Activated CD8-positive, alpha-beta T cell treated with anti-CD3 and anti-CD28 coated beads, Interleukin-2, amount 10 ng/mL, durations not matched to agents 7 days and 5 days (primary cell): ENCODE measurements at regions not wholly inside any gene's neighbourhood (a gene's known extent, or its start where the extent isn't known, plus 50 kb on each side); places are given as distances from the start of the nearest gene placed in this dataset.
A peak's percentile ranks its signal among the peaks of the same experiment; 100 is the strongest.

Experiments
- ATAC-seq: fragments of 150-1000 bp; cut with Tn5 transposase; one replicate; pipeline ENCODE4 v1.10.0; 2021; ENCODE audit warnings: moderate library complexity
- CTCF ChIA-PET: fragments of 350-600 bp; sonication (Branson Sonifier 250); formaldehyde crosslinking; loops from one replicate; lab custom pipeline; 2021; ENCODE audit warnings: antibody characterized with exemption; lab: Charles Lee
- POLR2A ChIA-PET: fragments of 350-600 bp; sonication (Branson Sonifier 250); formaldehyde crosslinking; loops from one replicate; lab custom pipeline; 2021; ENCODE audit warnings: antibody characterized with exemption; lab: Charles Lee
- DNase-seq: peaks from one replicate; pipeline ENCODE4 v3.0.0-alpha.2; 2020
- H3K27ac Mint-ChIP-seq: one replicate; pipeline ENCODE4 v1.8.0; 2021; ENCODE audit warnings: mild to moderate bottlenecking, mixed read lengths
- H3K27me3 Mint-ChIP-seq: one replicate; pipeline ENCODE4 v1.8.0; 2021; ENCODE audit warnings: low read depth, mixed read lengths
- H3K36me3 Mint-ChIP-seq: one replicate; pipeline ENCODE4 v1.8.0; 2021; ENCODE audit warnings: low read depth, mixed read lengths
- H3K4me1 Mint-ChIP-seq: one replicate; pipeline ENCODE4 v1.8.0; 2021; ENCODE audit warnings: low read depth, mixed read lengths
- H3K4me3 Mint-ChIP-seq: one replicate; pipeline ENCODE4 v1.8.0; 2021; ENCODE audit warnings: mild to moderate bottlenecking, mixed read lengths
- H3K9me3 Mint-ChIP-seq: one replicate; pipeline ENCODE4 v1.8.0; 2022; ENCODE audit warnings: mixed read lengths; ENCODE audit not compliant: insufficient read depth

DNA sequence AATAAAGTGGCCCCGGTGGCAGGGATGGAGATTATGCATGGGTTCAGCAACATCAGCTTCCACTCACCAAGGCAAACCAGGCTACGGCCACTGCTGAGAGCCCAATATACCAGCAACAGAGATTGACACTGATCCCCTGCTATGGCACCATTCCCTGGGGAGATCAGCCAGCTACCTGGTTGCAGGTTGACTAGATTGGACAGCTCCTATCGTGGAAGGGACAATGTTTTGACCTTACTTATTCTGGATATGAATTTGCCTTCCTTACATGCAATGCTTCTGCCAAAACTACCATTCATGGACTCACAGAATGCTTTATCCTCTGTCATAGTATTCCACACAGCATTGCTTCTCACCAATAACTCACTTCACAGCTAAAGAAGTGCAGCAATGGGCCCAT, 174.8 kb upstream of the TNFAIP3 start:
- Mint-ChIP-seq H3K36me3 (no peaks in the 10 kb centered on the region), H3K27me3 (peaks cover 5% of the 10 kb centered on the region), H3K9me3 (no peaks in the 10 kb centered on the region), H3K4me3 (no peak overlapping the region), H3K27ac (no peak overlapping the region), H3K4me1 (peaks cover 9% of the 10 kb centered on the region)
- no peak for ATAC-seq
- ChIA-PET POLR2A (no interaction called here), CTCF (no interaction called here)
- DNase-seq = no peak

DNA sequence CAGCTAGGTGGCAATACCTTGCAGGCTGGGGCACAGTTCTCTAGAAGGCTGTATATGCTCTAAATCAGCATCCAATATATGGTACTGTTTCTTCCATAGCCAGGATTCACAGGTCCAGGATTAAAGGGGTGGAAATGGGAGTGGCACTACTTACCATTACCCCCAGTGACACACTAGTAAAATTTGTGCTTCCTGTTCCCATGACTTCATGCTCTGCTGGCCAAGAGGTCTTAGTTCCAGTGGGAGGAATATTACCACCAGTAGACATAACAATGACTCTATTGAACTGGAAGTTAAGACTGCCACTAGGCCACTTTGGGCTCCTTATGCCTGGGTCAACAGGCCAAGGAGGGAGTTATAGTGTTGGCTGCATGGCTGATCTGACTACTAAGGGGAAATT, 174.3 kb upstream of the TNFAIP3 start:
- Mint-ChIP-seq H3K27ac (no peak overlapping the region), H3K4me1 (peaks cover 12% of the 10 kb centered on the region), H3K9me3 (no peaks in the 10 kb centered on the region), H3K27me3 (peaks cover 5% of the 10 kb centered on the region), H3K4me3 (no peak overlapping the region), H3K36me3 (no peaks in the 10 kb centered on the region)
- DNase-seq (no peak), ATAC-seq (no peak)
- ChIA-PET POLR2A (no interaction called here), CTCF (no interaction called here)

DNA sequence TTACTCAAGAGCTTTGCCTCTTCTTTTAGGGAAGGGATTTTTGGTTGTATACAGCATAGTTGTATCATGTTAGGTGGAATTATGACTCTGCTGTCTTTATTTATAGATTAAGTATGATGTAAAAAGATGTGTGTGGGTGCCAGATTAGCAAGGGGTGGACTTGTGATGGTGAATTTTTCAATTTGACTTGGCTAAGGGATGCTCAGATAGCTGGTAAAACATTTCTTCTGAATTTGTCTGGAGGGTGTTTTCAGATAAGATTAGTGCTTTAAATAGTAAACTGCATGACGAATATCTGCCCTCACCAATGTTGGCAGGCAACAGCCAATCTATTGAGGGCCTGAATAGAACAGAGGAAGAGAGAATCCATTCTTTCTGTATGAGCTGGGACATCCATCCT, 173.3 kb upstream of the TNFAIP3 start:
- no peak overlapping the region for H3K4me3 Mint-ChIP-seq
- ATAC-seq = no peak
- CTCF ChIA-PET = interaction anchor here (1.2 to 1.6 kb wide), 3 partner anchors 11 to 311 kb away, joined by 4 to 5 read pairs (median 4); no protein-coding TSS in a partner anchor
- H3K36me3 Mint-ChIP-seq = no peaks in the 10 kb centered on the region
- no peak overlapping the region for H3K27ac Mint-ChIP-seq
- peaks cover 20% of the 10 kb centered on the region for H3K4me1 Mint-ChIP-seq
- DNase-seq = no peak
- H3K27me3 Mint-ChIP-seq = peaks cover 5% of the 10 kb centered on the region
- H3K9me3 Mint-ChIP-seq = no peaks in the 10 kb centered on the region
- POLR2A ChIA-PET = interaction anchor here (0.5 kb wide), 1 partner anchor 19 kb away, joined by 3 read pairs; no protein-coding TSS in a partner anchor

DNA sequence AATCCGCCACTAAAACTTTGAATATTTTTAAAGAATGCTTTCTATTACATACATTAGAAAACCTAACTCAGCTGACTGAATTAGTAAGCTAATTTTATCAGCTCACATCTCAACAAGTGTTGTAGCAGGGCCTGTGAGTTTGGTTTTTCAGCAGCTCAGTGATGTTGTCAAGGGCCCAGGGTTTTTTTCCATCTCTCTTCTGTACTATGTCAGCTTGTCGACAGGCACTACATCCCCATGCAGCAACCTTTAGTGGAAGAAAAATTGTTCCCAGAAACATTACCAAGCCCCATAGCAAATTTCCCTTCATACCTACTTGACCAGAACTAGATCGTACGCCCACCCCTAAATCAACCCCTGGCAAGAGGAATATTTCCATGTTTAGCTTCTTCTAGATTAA, 170.3 kb upstream of the TNFAIP3 start:
- H3K27me3 Mint-ChIP-seq = peaks cover 5% of the 10 kb centered on the region
- ATAC-seq (no peak), DNase-seq (no peak)
- H3K4me3 Mint-ChIP-seq = no peak overlapping the region
- ChIA-PET CTCF (interaction anchor here (1.0 to 6.6 kb wide), 21 partner anchors 8 to 449 kb away, joined by 3 to 88 read pairs (median 5); partner anchors contain the start of gene TNFAIP3), POLR2A (interaction anchor here (0.8 to 1.2 kb wide), 3 partner anchors 16 to 174 kb away, joined by 3 to 5 read pairs (median 5); partner anchors contain the start of gene TNFAIP3)
- peaks cover 38% of the 10 kb centered on the region for H3K4me1 Mint-ChIP-seq
- no peaks in the 10 kb centered on the region for H3K36me3 Mint-ChIP-seq
- H3K9me3 Mint-ChIP-seq = no peaks in the 10 kb centered on the region
- H3K27ac Mint-ChIP-seq = no peak overlapping the region

DNA sequence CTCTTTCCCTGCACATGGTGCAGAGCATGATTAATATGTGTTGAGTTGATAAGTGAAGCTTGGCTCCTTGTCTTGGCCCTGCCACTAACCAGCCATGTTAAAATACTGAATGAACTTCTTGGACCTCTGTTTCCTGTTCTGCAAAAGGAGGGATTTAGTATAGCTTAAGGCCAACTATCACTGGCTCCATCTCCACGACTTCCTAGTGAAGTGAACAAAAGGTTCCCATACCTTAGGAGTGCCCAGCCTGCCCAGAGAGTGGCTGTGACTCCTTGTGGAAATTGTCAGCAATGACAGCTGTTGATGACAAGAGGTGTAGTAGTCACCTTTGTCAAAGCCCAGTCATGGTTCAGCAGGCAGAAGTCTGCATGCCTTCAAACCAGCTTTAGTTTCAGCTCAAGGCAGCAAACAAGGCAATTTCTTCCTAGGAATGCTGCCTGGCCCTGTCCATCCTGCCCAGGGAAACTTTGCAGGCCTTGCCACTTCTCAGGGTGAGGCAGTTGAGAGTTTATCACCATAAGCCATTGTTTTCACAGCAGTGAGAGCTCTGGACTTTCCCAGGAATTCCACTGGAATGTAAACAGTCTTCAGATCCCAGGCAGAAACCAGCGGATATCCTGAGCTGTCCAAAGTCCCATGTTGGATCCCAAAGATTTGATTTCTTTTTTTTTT, 169.7 kb upstream of the TNFAIP3 start:
- ATAC-seq (peak; percentile 17), DNase-seq (no peak)
- Mint-ChIP-seq H3K27me3 (peaks cover 5% of the 10 kb centered on the region), H3K9me3 (no peaks in the 10 kb centered on the region), H3K4me3 (no peak overlapping the region), H3K27ac (no peak overlapping the region), H3K36me3 (no peaks in the 10 kb centered on the region), H3K4me1 (peaks cover 38% of the 10 kb centered on the region)
- ChIA-PET POLR2A (interaction anchor here (0.8 to 1.2 kb wide), 3 partner anchors 16 to 173 kb away, joined by 3 to 5 read pairs (median 5); partner anchors contain the start of gene TNFAIP3), CTCF (interaction anchor here (0.8 to 6.6 kb wide), 22 partner anchors 7 to 449 kb away, joined by 3 to 88 read pairs (median 6); partner anchors contain the start of gene TNFAIP3)

DNA sequence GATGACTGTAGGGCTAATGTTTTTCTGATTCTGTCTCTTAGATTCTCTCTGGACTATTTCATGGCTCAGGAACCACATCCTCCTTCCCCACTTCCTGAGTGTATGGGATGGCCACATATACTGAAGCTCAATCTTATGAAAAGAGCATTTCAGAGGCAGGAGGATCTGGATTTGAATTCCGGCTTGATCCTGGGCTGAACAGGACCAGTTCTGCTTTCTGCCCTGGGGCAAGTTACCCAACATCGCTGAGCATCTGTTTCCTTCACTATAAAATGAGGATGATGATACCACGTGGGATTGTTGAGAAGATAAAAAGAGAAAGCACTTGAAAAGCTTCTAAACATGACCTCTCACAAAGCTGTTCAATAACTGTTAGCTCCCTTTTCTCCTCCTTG, 168.4 kb upstream of the TNFAIP3 start:
- ATAC-seq = peak; percentile 50
- Mint-ChIP-seq H3K9me3 (no peaks in the 10 kb centered on the region), H3K36me3 (no peaks in the 10 kb centered on the region), H3K4me1 (peaks cover 38% of the 10 kb centered on the region), H3K4me3 (peak overlapping the region; percentile 57), H3K27ac (peak overlapping the region; percentile 91), H3K27me3 (peaks cover 5% of the 10 kb centered on the region)
- DNase-seq = peak; percentile 39
- ChIA-PET POLR2A (interaction anchor here (0.6 to 1.9 kb wide), 4 partner anchors 101 to 816 kb away, joined by 3 to 7 read pairs (median 4); partner anchors contain the start of gene TNFAIP3), CTCF (interaction anchor here (0.7 to 6.6 kb wide), 27 partner anchors 10 to 427 kb away, joined by 3 to 88 read pairs (median 6); partner anchors contain the start of gene TNFAIP3)

DNA sequence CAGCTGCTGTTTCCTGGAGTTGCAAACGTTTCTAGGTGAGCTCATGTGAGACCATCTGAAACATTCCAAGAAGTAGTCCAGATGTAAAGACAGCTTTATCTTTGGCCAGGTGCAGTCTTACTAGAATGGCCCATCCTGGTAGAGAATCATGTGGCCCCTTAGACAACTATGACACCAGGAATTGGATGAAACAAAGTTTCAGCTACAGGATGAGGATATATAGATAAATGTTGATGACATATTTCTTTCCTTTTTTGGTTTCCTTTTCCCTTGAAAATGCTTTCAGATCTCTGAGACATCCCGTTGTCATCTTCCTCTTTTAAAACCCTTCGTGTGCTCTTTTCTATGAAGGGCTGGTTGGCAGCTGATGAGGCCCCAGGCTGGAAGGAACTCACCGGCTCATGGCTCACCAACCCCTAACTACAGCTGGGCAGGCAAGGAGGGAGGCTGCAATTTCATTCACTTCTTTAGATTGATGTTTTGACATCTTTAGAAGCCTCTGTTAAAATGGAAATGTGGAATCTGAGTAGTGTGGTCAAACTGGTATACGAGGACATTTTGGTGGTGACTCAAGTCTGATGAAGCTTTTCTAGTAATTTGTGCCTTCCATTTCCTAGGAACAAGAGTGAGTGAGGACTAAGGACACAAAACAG, 167.9 kb upstream of the TNFAIP3 start:
- Mint-ChIP-seq H3K27ac (peak overlapping the region; percentile 91), H3K9me3 (no peaks in the 10 kb centered on the region), H3K27me3 (peaks cover 5% of the 10 kb centered on the region), H3K36me3 (no peaks in the 10 kb centered on the region), H3K4me3 (peak overlapping the region; percentile 57), H3K4me1 (peaks cover 38% of the 10 kb centered on the region)
- peak; percentile 72 for ATAC-seq
- DNase-seq = peak; percentile 42
- ChIA-PET CTCF (interaction anchor here (0.7 to 6.6 kb wide), 28 partner anchors 9 to 427 kb away, joined by 3 to 88 read pairs (median 5); partner anchors contain the start of gene TNFAIP3), POLR2A (interaction anchor here (0.6 to 1.9 kb wide), 4 partner anchors 101 to 816 kb away, joined by 3 to 7 read pairs (median 4); partner anchors contain the start of gene TNFAIP3)

DNA sequence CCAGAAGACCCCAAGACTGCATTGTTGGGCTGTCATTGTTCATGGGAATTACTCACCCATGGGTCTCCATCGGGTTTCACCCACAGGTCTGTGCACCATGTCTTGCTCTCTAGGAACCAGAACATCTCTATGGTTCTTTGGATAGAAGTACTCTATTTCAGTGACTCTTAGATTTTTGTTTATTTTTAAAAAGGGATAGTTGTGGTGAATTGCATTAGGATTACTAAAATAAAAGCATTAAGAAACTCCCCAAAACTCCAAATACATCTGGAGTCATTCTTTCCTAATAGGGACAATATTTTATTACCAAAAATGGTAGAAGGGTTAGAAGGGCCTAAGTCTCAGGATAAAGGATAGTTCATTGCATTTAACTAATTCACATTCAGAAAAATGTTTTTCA, 166.9 kb upstream of the TNFAIP3 start:
- H3K4me1 Mint-ChIP-seq = peaks cover 43% of the 10 kb centered on the region
- H3K27me3 Mint-ChIP-seq = peaks cover 5% of the 10 kb centered on the region
- H3K9me3 Mint-ChIP-seq = no peaks in the 10 kb centered on the region
- no peaks in the 10 kb centered on the region for H3K36me3 Mint-ChIP-seq
- DNase-seq (no peak), ATAC-seq (no peak)
- no peak overlapping the region for H3K27ac Mint-ChIP-seq
- ChIA-PET POLR2A (no interaction called here), CTCF (interaction anchor here (1.0 to 6.6 kb wide), 12 partner anchors 8 to 307 kb away, joined by 3 to 88 read pairs (median 10); partner anchors contain the start of gene TNFAIP3)
- H3K4me3 Mint-ChIP-seq = no peak overlapping the region

DNA sequence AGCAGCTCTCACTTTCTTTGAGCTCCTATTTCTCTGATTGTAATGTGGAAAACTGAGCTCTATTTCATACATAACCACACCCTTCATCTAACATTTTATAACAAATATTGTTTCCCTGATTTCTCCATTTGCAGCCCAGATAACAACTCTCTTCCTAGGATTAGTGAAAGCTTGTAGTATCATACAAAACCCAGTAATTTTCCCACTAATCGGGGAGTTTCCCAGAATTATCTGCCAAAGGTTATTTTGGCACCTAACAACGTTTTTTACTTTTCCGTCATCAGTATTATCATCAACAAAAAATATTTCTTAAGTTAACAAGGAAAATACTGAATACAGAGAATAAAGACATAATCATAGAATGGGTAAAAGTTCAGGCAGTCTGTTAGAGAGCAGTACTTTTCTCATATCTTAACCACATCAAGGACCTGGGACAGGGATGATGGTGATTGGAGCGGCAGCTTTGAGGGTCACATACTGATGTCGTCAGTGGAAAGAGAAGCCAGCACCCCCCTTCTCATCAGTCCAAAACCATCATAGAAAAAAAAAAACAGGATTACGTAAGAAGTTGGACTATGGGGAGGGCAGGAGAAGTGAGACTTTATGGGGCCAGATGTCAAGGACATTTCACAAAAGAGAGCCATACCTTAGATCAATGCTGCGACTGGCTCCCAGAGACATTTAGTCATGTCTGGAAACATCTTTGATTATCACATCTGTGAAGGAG, 166.1 kb upstream of the TNFAIP3 start:
- no peaks in the 10 kb centered on the region for H3K36me3 Mint-ChIP-seq
- ChIA-PET CTCF (interaction anchor here (1.2 to 6.6 kb wide), 2 partner anchors 167 to 274 kb away, joined by 3 to 60 read pairs; partner anchors contain the start of gene TNFAIP3), POLR2A (no interaction called here)
- H3K4me1 Mint-ChIP-seq = peaks cover 44% of the 10 kb centered on the region
- no peaks in the 10 kb centered on the region for H3K27me3 Mint-ChIP-seq
- no peaks in the 10 kb centered on the region for H3K9me3 Mint-ChIP-seq
- no peak for ATAC-seq
- H3K4me3 Mint-ChIP-seq = no peak overlapping the region
- no peak overlapping the region for H3K27ac Mint-ChIP-seq
- no peak for DNase-seq

DNA sequence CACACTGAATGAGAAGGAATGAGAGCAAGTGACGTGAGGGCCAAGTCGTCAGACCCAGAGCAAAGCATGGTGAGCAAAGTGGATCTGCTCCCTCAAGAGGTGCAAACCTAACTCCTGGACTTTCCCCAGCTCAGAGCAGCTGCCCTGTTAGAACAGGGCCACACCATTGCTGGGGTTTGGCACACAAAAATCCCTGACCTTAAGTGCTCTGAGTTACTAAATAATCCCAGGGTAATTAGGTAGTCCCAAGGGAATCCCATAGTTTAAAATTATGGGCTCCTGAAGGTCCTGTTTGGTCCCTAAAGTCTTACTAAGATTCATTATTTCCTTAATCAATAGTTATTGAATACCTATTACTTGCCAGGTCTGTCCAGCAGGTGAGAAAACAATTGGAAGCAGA, 165.1 kb upstream of the TNFAIP3 start:
- Mint-ChIP-seq H3K4me1 (peaks cover 53% of the 10 kb centered on the region), H3K9me3 (no peaks in the 10 kb centered on the region), H3K27me3 (no peaks in the 10 kb centered on the region), H3K36me3 (no peaks in the 10 kb centered on the region), H3K4me3 (no peak overlapping the region), H3K27ac (no peak overlapping the region)
- no peak for DNase-seq
- ATAC-seq = no peak
- CTCF ChIA-PET = interaction anchor here (1.2 kb wide), 2 partner anchors 33 to 125 kb away, joined by 3 read pairs; no protein-coding TSS in a partner anchor
- POLR2A ChIA-PET = no interaction called here

DNA sequence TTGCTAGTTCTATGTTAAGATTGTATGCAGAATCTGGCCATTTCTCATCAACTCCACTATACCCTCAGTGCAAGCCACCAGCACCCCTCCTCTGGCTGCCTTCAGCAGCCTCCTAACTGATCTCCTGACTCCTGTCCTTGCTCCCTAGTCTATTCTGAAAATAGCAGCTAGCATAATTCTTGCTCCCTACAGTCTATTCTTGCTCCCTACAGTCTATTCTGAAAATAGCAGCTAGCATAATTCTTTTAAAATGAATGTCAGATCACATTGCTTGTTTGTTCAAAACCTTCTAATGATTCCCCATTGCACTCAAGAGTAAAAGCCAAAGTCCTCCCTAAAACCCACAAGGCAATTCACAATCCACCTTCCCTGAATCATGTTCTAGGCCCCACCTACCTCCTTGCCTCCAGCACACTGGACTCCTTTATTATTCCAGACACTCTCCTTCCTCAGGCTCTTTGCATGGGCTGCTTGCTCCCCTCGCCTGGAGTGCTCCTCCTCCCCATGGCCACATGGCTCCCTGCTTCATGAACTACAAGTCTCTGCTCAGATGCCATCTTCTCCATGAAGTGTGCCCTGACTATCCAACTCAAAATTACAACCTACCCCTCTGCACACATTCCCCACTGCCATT, 164.2 kb upstream of the TNFAIP3 start:
- DNase-seq (no peak), ATAC-seq (no peak)
- H3K4me3 Mint-ChIP-seq = no peak overlapping the region
- H3K27ac Mint-ChIP-seq = no peak overlapping the region
- H3K4me1 Mint-ChIP-seq = peaks cover 56% of the 10 kb centered on the region
- H3K27me3 Mint-ChIP-seq = no peaks in the 10 kb centered on the region
- POLR2A ChIA-PET = no interaction called here
- H3K36me3 Mint-ChIP-seq = no peaks in the 10 kb centered on the region
- no peaks in the 10 kb centered on the region for H3K9me3 Mint-ChIP-seq
- CTCF ChIA-PET = interaction anchor here (0.9 to 1.2 kb wide), 5 partner anchors 34 to 167 kb away, joined by 3 to 4 read pairs (median 3); no protein-coding TSS in a partner anchor
